ENCODE measurements at regions not wholly inside any gene's neighbourhood (a gene's known extent, or its start where the extent isn't known, plus 50 kb on each side); places are given as distances from the start of the nearest gene placed in this dataset.

GRCh38 chr4:38523524-38524448, 140.2 kb upstream of the KLF3 start:
- TF ChIP-seq CTCF (conservative IDR thresholded peaks at IDR 0.05; ENCODE audit: low read depth, low read length) (no peak), EZH2 (IDR thresholded peaks at IDR 0.05; ENCODE audit: borderline replicate concordance, low read depth, low read length, poor library complexity, severe bottlenecking) (no peak)

All from A673 (cell line).